ENCODE measurements at regions not wholly inside any gene's neighbourhood (a gene's known extent, or its start where the extent isn't known, plus 50 kb on each side); places are given as distances from the start of the nearest gene placed in this dataset.

GRCh38 chr21:27225940-27226339, 259.1 kb upstream of the ADAMTS5 start:
- Mint-ChIP-seq H3K36me3 (ENCODE audit: low read depth) (no peaks in the 10 kb centered on the region), H3K27ac (no peak overlapping the region), H3K9me3 (no peaks in the 10 kb centered on the region), H3K4me1 (no peaks in the 10 kb centered on the region), H3K27me3 (ENCODE audit: insufficient read depth) (no peaks in the 10 kb centered on the region), H3K4me3 (no peak overlapping the region)
- TF ChIP-seq, protein P1, sequence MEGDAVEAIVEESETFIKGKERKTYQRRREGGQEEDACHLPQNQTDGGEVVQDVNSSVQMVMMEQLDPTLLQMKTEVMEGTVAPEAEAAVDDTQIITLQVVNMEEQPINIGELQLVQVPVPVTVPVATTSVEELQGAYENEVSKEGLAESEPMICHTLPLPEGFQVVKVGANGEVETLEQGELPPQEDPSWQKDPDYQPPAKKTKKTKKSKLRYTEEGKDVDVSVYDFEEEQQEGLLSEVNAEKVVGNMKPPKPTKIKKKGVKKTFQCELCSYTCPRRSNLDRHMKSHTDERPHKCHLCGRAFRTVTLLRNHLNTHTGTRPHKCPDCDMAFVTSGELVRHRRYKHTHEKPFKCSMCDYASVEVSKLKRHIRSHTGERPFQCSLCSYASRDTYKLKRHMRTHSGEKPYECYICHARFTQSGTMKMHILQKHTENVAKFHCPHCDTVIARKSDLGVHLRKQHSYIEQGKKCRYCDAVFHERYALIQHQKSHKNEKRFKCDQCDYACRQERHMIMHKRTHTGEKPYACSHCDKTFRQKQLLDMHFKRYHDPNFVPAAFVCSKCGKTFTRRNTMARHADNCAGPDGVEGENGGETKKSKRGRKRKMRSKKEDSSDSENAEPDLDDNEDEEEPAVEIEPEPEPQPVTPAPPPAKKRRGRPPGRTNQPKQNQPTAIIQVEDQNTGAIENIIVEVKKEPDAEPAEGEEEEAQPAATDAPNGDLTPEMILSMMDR (conservative IDR thresholded peaks at IDR 0.05) = no peak
- 93 to 100% methylated on average over 1 to 2 of the region's 2 CpGs for WGBS, 2 experiments (ENCODE audit: insufficient coverage in 1 of 2, insufficient read length in 1 of 2)
- no peak overlapping the region for H3K9ac ChIP-seq (ENCODE audit: extremely low read depth, low read length, poor library complexity, severe bottlenecking)
- H3K4me3 ChIP-seq (ENCODE audit: low read length) = no peak overlapping the region
- H3K4me1 ChIP-seq (ENCODE audit: control insufficient read depth, insufficient read depth, low read length) = no peaks in the 10 kb centered on the region
- H3K27ac ChIP-seq (ENCODE audit: low read depth, low read length) = no peak overlapping the region
- H3K27me3 ChIP-seq (ENCODE audit: control insufficient read depth, insufficient read depth, low read length, poor library complexity, severe bottlenecking) = no peaks in the 10 kb centered on the region
- H3K9me3 ChIP-seq (ENCODE audit: control insufficient read depth, low read length) = no peaks in the 10 kb centered on the region
- no peak for DNase-seq
- no peaks in the 10 kb centered on the region for H3K36me3 ChIP-seq (ENCODE audit: control insufficient read depth, insufficient read depth, low read length)

DNA sequence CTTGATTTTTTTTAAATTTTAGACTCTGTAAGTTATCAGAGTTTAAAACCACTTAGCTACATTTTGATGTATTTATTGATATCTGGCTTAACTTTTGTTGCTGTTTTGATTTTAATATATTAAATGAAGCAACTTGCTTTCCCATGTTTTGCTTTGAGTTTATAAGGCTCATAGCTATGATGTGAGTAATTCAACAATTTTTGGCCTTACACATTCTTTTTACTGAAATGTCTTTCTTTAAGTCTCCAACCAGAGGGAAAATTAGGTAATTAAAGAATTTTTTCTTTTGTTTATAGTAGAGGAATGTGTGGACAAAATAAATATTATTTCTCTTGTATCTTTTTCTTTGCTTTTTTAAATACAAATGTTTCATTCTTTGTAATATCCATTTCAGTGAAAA, 258.3 kb upstream of the ADAMTS5 start:
- no peaks in the 10 kb centered on the region for H3K9me3 ChIP-seq (ENCODE audit: control insufficient read depth, low read length)
- H3K27ac Mint-ChIP-seq = no peak overlapping the region
- H3K27ac ChIP-seq (ENCODE audit: low read depth, low read length) = no peak overlapping the region
- H3K4me1 ChIP-seq (ENCODE audit: control insufficient read depth, insufficient read depth, low read length) = no peaks in the 10 kb centered on the region
- no peaks in the 10 kb centered on the region for H3K9me3 Mint-ChIP-seq
- no peak overlapping the region for H3K9ac ChIP-seq (ENCODE audit: extremely low read depth, low read length, poor library complexity, severe bottlenecking)
- H3K4me3 Mint-ChIP-seq = no peak overlapping the region
- TF ChIP-seq, protein P1 (conservative IDR thresholded peaks at IDR 0.05) = no peak
- no peaks in the 10 kb centered on the region for H3K4me1 Mint-ChIP-seq
- H3K4me3 ChIP-seq (ENCODE audit: low read length) = no peak overlapping the region
- no peaks in the 10 kb centered on the region for H3K36me3 ChIP-seq (ENCODE audit: control insufficient read depth, insufficient read depth, low read length)
- no peaks in the 10 kb centered on the region for H3K27me3 Mint-ChIP-seq (ENCODE audit: insufficient read depth)
- H3K27me3 ChIP-seq (ENCODE audit: control insufficient read depth, insufficient read depth, low read length, poor library complexity, severe bottlenecking) = no peaks in the 10 kb centered on the region
- no peaks in the 10 kb centered on the region for H3K36me3 Mint-ChIP-seq (ENCODE audit: low read depth)
- no peak for DNase-seq

DNA sequence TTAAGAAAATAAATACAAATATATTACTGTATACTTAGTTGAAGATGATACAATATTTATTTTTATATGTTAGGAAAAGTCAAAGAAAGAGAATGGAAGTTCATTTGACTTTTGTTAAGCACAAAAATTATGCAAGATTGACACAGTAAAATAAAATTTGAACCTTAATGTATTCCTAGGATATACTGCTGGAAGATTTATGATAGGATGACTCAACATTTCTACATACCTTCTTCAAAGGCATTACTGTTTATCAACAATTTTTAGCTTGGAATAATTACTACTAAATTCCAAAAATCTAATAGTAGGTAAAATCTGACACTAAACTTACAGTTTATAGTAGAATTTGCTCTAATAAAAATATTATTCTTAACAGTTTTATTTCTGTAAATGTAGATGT, 257.3 kb upstream of the ADAMTS5 start:
- Mint-ChIP-seq H3K27me3 (ENCODE audit: insufficient read depth) (no peaks in the 10 kb centered on the region), H3K9me3 (no peaks in the 10 kb centered on the region), H3K27ac (no peak overlapping the region), H3K36me3 (ENCODE audit: low read depth) (no peaks in the 10 kb centered on the region), H3K4me3 (no peak overlapping the region), H3K4me1 (no peaks in the 10 kb centered on the region)
- Histone ChIP-seq H3K27ac (ENCODE audit: low read depth, low read length) (no peak overlapping the region), H3K4me1 (ENCODE audit: control insufficient read depth, insufficient read depth, low read length) (no peaks in the 10 kb centered on the region), H3K36me3 (ENCODE audit: control insufficient read depth, insufficient read depth, low read length) (no peaks in the 10 kb centered on the region), H3K9ac (ENCODE audit: extremely low read depth, low read length, poor library complexity, severe bottlenecking) (no peak overlapping the region), H3K9me3 (ENCODE audit: control insufficient read depth, low read length) (no peaks in the 10 kb centered on the region), H3K27me3 (ENCODE audit: control insufficient read depth, insufficient read depth, low read length, poor library complexity, severe bottlenecking) (no peaks in the 10 kb centered on the region), H3K4me3 (ENCODE audit: low read length) (no peak overlapping the region)
- DNase-seq = no peak
- TF ChIP-seq, protein P1 (conservative IDR thresholded peaks at IDR 0.05) = no peak

All from endodermal cell (in vitro differentiated cells).